WERI-Rb-1 (cell line): ENCODE measurements at regions not wholly inside any gene's neighbourhood (a gene's known extent, or its start where the extent isn't known, plus 50 kb on each side); places are given as distances from the start of the nearest gene placed in this dataset.

Experiments used
- DNase-seq: peaks from one replicate; pipeline ENCODE4 v3.0.0-alpha.2; 2020
- H3K27ac ChIP-seq: fragments of 250-450 bp; sonication (Bioruptor Pico); 2 replicates; pipeline ENCODE4 v1.5.1; 2020; ENCODE audit warnings: mild to moderate bottlenecking, moderate library complexity
- H3K27me3 ChIP-seq: fragments of 250-450 bp; sonication (Bioruptor Pico); 2 replicates; pipeline ENCODE4 v1.5.1; 2021; ENCODE audit warnings: mild to moderate bottlenecking, low read depth, moderate library complexity; ENCODE audit not compliant: insufficient read depth, severe bottlenecking
- H3K36me3 ChIP-seq: fragments of 250-450 bp; sonication (Bioruptor Pico); 2 replicates; pipeline ENCODE4 v1.5.1; 2020; ENCODE audit warnings: mild to moderate bottlenecking, moderate library complexity
- H3K4me3 ChIP-seq: 2 replicates; pipeline ENCODE4 v1.5.1; 2011; ENCODE audit warnings: low read depth, mild to moderate bottlenecking, control low read depth, low read length
- H3K9me3 ChIP-seq: fragments of 250-450 bp; sonication (Bioruptor Pico); 2 replicates; pipeline ENCODE4 v1.5.1; 2021; ENCODE audit warnings: mild to moderate bottlenecking, moderate library complexity; ENCODE audit not compliant: severe bottlenecking
- TF ChIP-seq, protein P1 (sequence below): IDR thresholded peaks from 2 replicates; pipeline ENCODE4 v1.5.1; 2011; ENCODE audit warnings: low read depth, mild to moderate bottlenecking, control low read depth, inconsistent platforms, low read length

DNA sequence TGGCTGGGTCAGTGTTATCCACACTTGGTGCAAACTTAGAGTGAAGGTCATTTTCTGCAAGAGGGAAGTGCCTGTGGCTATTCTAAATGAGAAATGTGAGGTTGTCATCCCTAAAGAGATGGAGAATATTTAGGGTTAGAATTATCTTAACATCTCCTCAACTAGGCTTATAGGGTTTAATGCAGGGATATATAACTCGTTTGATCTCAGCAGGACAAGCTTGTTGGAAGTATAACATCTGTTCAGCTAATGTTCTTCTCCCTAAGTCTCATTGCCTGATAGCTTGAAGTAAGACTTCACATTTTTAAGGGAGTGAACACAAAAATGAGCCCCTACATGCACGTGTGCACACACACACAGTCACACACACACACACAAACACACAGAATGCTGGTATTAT lies 75.9 kb upstream of the NRXN1 start:
- H3K9me3 ChIP-seq = no peaks in the 10 kb centered on the region
- H3K27ac ChIP-seq = no peak overlapping the region
- no peaks in the 10 kb centered on the region for H3K27me3 ChIP-seq
- no peak overlapping the region for H3K4me3 ChIP-seq
- TF ChIP-seq, protein P1, sequence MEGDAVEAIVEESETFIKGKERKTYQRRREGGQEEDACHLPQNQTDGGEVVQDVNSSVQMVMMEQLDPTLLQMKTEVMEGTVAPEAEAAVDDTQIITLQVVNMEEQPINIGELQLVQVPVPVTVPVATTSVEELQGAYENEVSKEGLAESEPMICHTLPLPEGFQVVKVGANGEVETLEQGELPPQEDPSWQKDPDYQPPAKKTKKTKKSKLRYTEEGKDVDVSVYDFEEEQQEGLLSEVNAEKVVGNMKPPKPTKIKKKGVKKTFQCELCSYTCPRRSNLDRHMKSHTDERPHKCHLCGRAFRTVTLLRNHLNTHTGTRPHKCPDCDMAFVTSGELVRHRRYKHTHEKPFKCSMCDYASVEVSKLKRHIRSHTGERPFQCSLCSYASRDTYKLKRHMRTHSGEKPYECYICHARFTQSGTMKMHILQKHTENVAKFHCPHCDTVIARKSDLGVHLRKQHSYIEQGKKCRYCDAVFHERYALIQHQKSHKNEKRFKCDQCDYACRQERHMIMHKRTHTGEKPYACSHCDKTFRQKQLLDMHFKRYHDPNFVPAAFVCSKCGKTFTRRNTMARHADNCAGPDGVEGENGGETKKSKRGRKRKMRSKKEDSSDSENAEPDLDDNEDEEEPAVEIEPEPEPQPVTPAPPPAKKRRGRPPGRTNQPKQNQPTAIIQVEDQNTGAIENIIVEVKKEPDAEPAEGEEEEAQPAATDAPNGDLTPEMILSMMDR = no peak
- DNase-seq = no peak
- H3K36me3 ChIP-seq = no peaks in the 10 kb centered on the region

DNA sequence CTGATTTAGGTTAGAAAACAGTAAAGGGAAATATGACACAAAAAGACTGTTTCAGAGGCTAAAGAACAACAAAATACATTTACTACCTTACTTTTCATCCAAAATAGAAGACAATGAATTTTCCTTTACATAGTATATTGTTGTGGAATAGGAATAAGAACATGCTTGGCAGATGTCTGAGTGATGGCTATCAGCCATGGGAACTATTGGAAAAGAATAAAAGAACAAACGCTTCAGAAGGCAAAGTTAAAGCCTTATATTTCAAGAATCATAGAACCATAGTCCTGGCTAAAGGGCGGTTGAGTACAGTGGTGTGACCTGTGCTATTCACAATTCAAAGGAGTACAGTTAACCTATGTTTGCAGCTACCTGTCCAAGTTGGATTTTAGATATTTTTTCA lies 73.9 kb upstream of the NRXN1 start:
- no peaks in the 10 kb centered on the region for H3K27me3 ChIP-seq
- H3K9me3 ChIP-seq = no peaks in the 10 kb centered on the region
- H3K4me3 ChIP-seq = no peak overlapping the region
- TF ChIP-seq, protein P1 = no peak
- no peaks in the 10 kb centered on the region for H3K36me3 ChIP-seq
- DNase-seq = no peak
- no peak overlapping the region for H3K27ac ChIP-seq

DNA sequence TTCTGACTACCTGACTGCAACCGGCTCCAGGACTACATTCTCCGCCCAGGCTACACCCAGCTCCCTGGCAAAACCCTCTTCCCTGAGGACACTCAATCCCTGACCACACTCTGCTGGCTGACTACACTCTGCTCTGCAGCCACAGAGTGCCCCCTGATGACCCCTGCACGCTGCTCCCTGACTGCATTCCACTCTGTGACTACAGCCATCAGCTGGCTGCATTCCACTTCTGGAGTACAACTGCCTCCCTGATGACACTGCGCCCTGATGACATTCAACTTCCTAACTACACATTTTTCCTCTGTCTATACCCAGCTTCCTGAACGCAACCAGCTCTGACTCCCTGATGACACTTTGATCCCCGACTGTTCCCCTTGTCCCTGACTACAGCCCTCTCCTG lies 71.3 kb upstream of the NRXN1 start:
- DNase-seq = no peak
- TF ChIP-seq, protein P1 = no peak
- no peaks in the 10 kb centered on the region for H3K27me3 ChIP-seq
- H3K9me3 ChIP-seq = no peaks in the 10 kb centered on the region
- H3K27ac ChIP-seq = no peak overlapping the region
- no peak overlapping the region for H3K4me3 ChIP-seq
- no peaks in the 10 kb centered on the region for H3K36me3 ChIP-seq

DNA sequence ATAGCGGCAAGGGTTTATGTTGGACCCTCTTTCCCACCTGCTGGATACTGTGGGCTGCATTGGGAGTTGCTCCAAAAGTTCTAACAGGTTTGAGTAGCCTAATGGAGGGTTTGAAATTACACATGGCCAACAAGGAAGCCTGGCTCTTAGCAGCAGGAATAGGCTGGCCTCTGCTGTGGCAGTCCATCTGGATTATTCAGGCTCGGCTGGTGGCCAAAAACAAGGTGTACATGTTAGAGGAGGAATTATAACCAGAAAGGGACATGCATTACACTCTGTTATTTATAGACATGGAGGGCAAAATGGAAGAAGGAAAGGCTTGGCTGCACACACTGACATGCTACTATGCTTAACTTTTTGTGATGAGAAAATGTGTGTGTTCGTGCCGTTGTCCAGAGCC lies 61.1 kb upstream of the NRXN1 start:
- Histone ChIP-seq H3K27ac (no peak overlapping the region), H3K9me3 (no peaks in the 10 kb centered on the region), H3K36me3 (no peaks in the 10 kb centered on the region), H3K4me3 (no peak overlapping the region), H3K27me3 (no peaks in the 10 kb centered on the region)
- DNase-seq = no peak
- TF ChIP-seq, protein P1 = no peak

DNA sequence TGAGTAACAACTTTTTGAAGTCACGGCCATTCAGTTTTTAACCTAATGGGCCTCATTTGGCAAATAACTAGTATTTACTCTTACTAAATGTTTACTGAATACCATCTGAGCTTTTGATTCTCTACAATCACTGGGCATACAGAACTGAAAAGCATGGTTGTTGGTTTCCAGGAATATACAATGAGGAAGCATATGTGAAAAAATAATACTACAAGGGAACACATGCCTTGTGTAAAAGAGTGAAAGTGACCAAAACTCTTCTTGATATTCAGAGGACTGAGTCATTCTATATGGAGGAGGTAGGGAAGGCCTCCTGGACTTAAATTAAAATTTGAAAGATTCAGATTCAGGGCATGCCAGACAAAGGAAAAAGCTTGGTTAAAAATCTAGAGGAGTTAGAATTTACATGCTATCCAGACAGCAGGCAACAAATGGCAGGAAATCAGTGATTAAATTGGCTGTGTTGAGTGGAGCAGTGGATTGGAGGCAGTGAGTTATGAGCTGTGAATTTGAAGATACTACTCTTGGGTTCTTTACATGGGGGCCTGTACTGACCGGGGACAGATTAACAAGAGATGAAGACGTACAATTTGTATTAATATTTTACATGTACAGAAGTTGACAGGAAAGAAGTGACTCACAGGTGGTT lies 53.6 kb upstream of the NRXN1 start:
- Histone ChIP-seq H3K9me3 (no peaks in the 10 kb centered on the region), H3K36me3 (no peaks in the 10 kb centered on the region), H3K27me3 (no peaks in the 10 kb centered on the region), H3K27ac (no peak overlapping the region), H3K4me3 (no peak overlapping the region)
- TF ChIP-seq, protein P1 = no peak
- DNase-seq = no peak

DNA sequence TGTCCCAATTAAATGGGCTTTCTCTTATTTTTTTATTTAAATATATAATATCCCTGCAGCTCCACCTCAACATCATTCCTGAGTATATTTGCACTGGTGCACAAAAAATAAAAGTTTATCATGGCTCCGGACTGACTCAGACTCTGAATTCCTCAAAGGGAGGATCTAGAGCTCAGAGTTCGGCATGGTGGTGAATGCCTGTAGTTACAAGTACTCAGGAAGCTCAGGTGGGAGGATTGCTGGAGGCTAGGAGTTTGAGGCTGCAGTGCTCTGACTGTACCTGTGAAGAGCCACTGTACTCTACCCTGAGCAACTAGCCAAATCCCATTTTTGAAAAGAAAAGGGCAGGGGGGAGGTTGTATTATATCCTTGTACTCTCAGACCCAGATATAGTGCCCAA lies 52.8 kb upstream of the NRXN1 start:
- Histone ChIP-seq H3K9me3 (no peaks in the 10 kb centered on the region), H3K27me3 (no peaks in the 10 kb centered on the region), H3K4me3 (no peak overlapping the region), H3K36me3 (no peaks in the 10 kb centered on the region), H3K27ac (no peak overlapping the region)
- TF ChIP-seq, protein P1 = no peak
- DNase-seq = no peak
